ENCODE measurements at regions not wholly inside any gene's neighbourhood (a gene's known extent, or its start where the extent isn't known, plus 50 kb on each side); places are given as distances from the start of the nearest gene placed in this dataset.

DNA sequence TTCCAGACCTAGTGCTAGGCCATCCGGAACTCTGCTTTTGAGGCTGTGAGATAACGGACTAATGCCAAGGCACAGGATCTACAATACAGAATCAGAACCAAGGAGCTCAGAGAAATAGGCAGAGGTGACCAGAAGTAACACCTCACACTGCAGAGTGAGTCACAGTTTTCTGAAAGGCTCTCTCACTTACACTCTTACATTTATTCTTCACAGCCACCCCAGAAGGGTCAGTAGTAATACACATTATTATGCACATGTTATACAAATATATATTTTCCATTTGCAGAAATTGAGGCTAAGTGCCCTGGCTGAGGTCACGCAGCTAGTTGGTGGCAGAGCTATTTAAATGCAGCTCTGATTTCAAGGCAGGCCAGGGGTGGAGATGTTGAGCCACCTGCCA is 542.5 kb downstream of the OMA1 start:
- FAIRE-seq (no peak), ATAC-seq (no peak), DNase-seq (ENCODE audit: low read depth, low spot score) (no peak)
- no peak overlapping the region for H3K4me2 ChIP-seq (ENCODE audit: control insufficient read depth, insufficient read depth)
- 59% methylated on average over 3 of the region's 3 CpGs for WGBS (ENCODE audit: insufficient coverage, insufficient replicate concordance, low lambda C conversion rate, missing lambda C conversion rate)
- no peaks in the 10 kb centered on the region for H3K79me2 ChIP-seq (ENCODE audit: control insufficient read depth, insufficient read depth, low read length)
- no peaks in the 10 kb centered on the region for H3K36me3 ChIP-seq (ENCODE audit: control insufficient read depth in 2 of 2, insufficient read depth in 2 of 2, low read length in 1 of 2)
- in situ Hi-C loops (cut with MboI) = no loop called here
- ChIA-PET RAD21 (ENCODE audit: unreplicated experiment) (no interaction called here), SMC1A (ENCODE audit: uncharacterized antibody, unreplicated experiment) (no interaction called here), CTCF (interaction anchor here (1.9 kb wide), 1 partner anchor 10 kb away, joined by 6 read pairs; no protein-coding TSS in a partner anchor), POLR2A (no interaction called here)
- TF ChIP-seq BHLHE40 (IDR thresholded peaks at IDR 0.05; ENCODE audit: borderline replicate concordance in 1 of 2, low read depth in 2 of 2, low read length in 1 of 2) (no peak), KDM1A (IDR thresholded peaks at IDR 0.05; ENCODE audit: borderline replicate concordance) (no peak), NFYA (IDR thresholded peaks at IDR 0.05; ENCODE audit: borderline replicate concordance, low read depth, low read length) (no peak), SPI1 (IDR thresholded peaks at IDR 0.05; ENCODE audit: borderline replicate concordance, insufficient read depth, low read depth, low read length) (no peak), MTA3 (IDR thresholded peaks at IDR 0.05; ENCODE audit: borderline replicate concordance, low read length) (no peak), RB1 (IDR thresholded peaks at IDR 0.05; ENCODE audit: borderline replicate concordance) (no peak), MTA2 (IDR thresholded peaks at IDR 0.05; ENCODE audit: low read depth) (no peak), POU2F2 (IDR thresholded peaks at IDR 0.05; ENCODE audit: borderline replicate concordance, low read depth, low read length) (no peak), TAF1 (IDR thresholded peaks at IDR 0.05; ENCODE audit: borderline replicate concordance, low read depth, low read length) (no peak), ZNF24 (IDR thresholded peaks at IDR 0.05) (no peak), JUND (IDR thresholded peaks at IDR 0.05; ENCODE audit: low read depth, low read length) (no peak), BMI1 (IDR thresholded peaks at IDR 0.05; ENCODE audit: borderline replicate concordance) (no peak), MEF2A (IDR thresholded peaks at IDR 0.05; ENCODE audit: insufficient read depth, low read depth, low read length) (no peak)
- TF ChIP-seq, protein P1, sequence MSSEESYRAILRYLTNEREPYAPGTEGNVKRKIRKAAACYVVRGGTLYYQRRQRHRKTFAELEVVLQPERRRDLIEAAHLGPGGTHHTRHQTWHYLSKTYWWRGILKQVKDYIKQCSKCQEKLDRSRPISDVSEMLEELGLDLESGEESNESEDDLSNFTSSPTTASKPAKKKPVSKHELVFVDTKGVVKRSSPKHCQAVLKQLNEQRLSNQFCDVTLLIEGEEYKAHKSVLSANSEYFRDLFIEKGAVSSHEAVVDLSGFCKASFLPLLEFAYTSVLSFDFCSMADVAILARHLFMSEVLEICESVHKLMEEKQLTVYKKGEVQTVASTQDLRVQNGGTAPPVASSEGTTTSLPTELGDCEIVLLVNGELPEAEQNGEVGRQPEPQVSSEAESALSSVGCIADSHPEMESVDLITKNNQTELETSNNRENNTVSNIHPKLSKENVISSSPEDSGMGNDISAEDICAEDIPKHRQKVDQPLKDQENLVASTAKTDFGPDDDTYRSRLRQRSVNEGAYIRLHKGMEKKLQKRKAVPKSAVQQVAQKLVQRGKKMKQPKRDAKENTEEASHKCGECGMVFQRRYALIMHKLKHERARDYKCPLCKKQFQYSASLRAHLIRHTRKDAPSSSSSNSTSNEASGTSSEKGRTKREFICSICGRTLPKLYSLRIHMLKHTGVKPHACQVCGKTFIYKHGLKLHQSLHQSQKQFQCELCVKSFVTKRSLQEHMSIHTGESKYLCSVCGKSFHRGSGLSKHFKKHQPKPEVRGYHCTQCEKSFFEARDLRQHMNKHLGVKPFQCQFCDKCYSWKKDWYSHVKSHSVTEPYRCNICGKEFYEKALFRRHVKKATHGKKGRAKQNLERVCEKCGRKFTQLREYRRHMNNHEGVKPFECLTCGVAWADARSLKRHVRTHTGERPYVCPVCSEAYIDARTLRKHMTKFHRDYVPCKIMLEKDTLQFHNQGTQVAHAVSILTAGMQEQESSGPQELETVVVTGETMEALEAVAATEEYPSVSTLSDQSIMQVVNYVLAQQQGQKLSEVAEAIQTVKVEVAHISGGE (CRISPR knock-in tag; IDR thresholded peaks at IDR 0.05) = no peak
- TF ChIP-seq, protein P2, sequence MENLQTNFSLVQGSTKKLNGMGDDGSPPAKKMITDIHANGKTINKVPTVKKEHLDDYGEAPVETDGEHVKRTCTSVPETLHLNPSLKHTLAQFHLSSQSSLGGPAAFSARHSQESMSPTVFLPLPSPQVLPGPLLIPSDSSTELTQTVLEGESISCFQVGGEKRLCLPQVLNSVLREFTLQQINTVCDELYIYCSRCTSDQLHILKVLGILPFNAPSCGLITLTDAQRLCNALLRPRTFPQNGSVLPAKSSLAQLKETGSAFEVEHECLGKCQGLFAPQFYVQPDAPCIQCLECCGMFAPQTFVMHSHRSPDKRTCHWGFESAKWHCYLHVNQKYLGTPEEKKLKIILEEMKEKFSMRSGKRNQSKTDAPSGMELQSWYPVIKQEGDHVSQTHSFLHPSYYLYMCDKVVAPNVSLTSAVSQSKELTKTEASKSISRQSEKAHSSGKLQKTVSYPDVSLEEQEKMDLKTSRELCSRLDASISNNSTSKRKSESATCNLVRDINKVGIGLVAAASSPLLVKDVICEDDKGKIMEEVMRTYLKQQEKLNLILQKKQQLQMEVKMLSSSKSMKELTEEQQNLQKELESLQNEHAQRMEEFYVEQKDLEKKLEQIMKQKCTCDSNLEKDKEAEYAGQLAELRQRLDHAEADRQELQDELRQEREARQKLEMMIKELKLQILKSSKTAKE (IDR thresholded peaks at IDR 0.05; ENCODE audit: low read depth, poor library complexity, severe bottlenecking) = no peak
- H3K9ac ChIP-seq (ENCODE audit: control insufficient read depth, insufficient read depth, low read length) = no peak overlapping the region
- peaks cover 0 to 2% of the 10 kb centered on the region in 2 experiments; a peak in 2 of 4 replicates for H3K27me3 ChIP-seq (replicated peaks in 1 of 2; ENCODE audit: control insufficient read depth in 2 of 2, insufficient read depth in 2 of 2, low read length in 1 of 2)
- H3K4me1 ChIP-seq (ENCODE audit: control insufficient read depth, insufficient read depth, low read length) = no peaks in the 10 kb centered on the region
- no peak overlapping the region for H2AFZ ChIP-seq (ENCODE audit: control insufficient read depth, low read depth, low read length)
- no peaks in the 10 kb centered on the region for H3K9me3 ChIP-seq (replicated peaks; ENCODE audit: control insufficient read depth, insufficient read depth, low read length)
- intact Hi-C loops (cut with micrococcal nuclease; ENCODE audit: unreplicated experiment) = no loop called here
- H3K4me3 ChIP-seq = no peak overlapping the region
- BruUV-seq (replicated peaks) = no TSS peak
- H4K20me1 ChIP-seq (ENCODE audit: control insufficient read depth, insufficient read depth) = no peaks in the 10 kb centered on the region
- H3K27ac ChIP-seq (ENCODE audit: control insufficient read depth, insufficient read depth) = no peak overlapping the region

Measured in GM12878 (cell line).